BLaER1 treated with 17β-estradiol and CSF1 and Interleukin-3, amounts not matched to agents 10 nM and 100 nM (cell line): ENCODE measurements at regions not wholly inside any gene's neighbourhood (a gene's known extent, or its start where the extent isn't known, plus 50 kb on each side); places are given as distances from the start of the nearest gene placed in this dataset.
"Not testable (repeated sequence)": the region's sequence is repeated elsewhere in the genome, so short reads cannot be mapped to it uniquely, and the experiment has no call there.

Source experiments
- H3K27ac ChIP-seq, 11 experiments: shearing (Covaris generic); formaldehyde crosslinking; 2 replicates each; pipeline ENCODE4 v1.8.1; 2022
- H3K27me3 ChIP-seq, 11 experiments: shearing (Covaris generic); formaldehyde crosslinking; 2 replicates each; pipeline ENCODE4 v1.8.1; 2022
- H3K36me3 ChIP-seq, 11 experiments: shearing (Covaris generic); formaldehyde crosslinking; 2 replicates each; pipeline ENCODE4 v1.8.1; 2022
- H3K4me1 ChIP-seq, 10 experiments: shearing (Covaris generic); formaldehyde crosslinking; 2 replicates each; pipeline ENCODE4 v1.8.1; 2022
- H3K4me2 ChIP-seq, 11 experiments: shearing (Covaris generic); formaldehyde crosslinking; 2 replicates each; pipeline ENCODE4 v1.8.1; 2022
- H3K4me3 ChIP-seq, 10 experiments: shearing (Covaris generic); formaldehyde crosslinking; 2 replicates each; pipeline ENCODE4 v1.8.1; 2022
- H3K9ac ChIP-seq, 11 experiments: shearing (Covaris generic); formaldehyde crosslinking; 2 replicates each; pipeline ENCODE4 v1.8.1; 2022
- H3K9me3 ChIP-seq, 11 experiments: shearing (Covaris generic); formaldehyde crosslinking; replicated peaks in 1 of 11; 2 replicates each; pipeline ENCODE4 v1.8.1; 2022
- H4K20me1 ChIP-seq, 11 experiments: shearing (Covaris generic); formaldehyde crosslinking; 2 replicates each; pipeline ENCODE4 v1.8.1; 2022
- Cebpa-rat ChIP-seq, 11 experiments: shearing (Covaris generic); IDR thresholded peaks; 2 replicates each; pipeline ENCODE4 v1.8.1; 2022

DNA sequence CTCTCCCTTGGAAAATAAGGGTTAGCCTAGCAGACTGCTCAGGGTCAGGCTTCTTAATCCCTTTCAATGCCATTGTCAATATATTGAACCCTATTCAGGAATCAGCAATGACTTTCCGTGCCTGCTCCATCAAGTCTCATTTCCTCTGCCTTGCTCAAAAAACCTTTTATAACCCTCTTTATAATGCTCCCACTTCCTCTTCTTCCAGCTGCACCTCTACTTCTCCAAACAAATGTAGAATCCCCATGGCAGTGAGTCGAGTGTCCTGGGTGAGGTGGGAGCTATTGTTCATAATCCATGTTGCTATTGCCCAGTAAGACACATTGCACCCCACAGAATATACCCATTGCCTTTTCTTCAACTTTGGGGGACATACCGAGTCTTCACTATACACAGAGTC lies 58.6 kb downstream of the OLIG1 start:
- H3K9ac ChIP-seq, result no peak overlapping the region
- H3K36me3 ChIP-seq, result no peaks in the 10 kb centered on the region
- no peaks in the 10 kb centered on the region for H4K20me1 ChIP-seq
- H3K9me3 ChIP-seq, result no peaks in the 10 kb centered on the region
- no peak overlapping the region for H3K27ac ChIP-seq
- H3K27me3 ChIP-seq, result no peaks in the 10 kb centered on the region
- no peak for TF ChIP-seq Cebpa-rat (IDR thresholded peaks at IDR 0.05)
- peaks cover 23 to 48% (median 30%) of the 10 kb centered on the region in 10 experiments for H3K4me1 ChIP-seq
- peak overlapping the region in 2 of 11 experiments; percentile 25 to 29; a peak in 4 of 22 replicates for H3K4me2 ChIP-seq
- H3K4me3 ChIP-seq, result no peak overlapping the region

DNA sequence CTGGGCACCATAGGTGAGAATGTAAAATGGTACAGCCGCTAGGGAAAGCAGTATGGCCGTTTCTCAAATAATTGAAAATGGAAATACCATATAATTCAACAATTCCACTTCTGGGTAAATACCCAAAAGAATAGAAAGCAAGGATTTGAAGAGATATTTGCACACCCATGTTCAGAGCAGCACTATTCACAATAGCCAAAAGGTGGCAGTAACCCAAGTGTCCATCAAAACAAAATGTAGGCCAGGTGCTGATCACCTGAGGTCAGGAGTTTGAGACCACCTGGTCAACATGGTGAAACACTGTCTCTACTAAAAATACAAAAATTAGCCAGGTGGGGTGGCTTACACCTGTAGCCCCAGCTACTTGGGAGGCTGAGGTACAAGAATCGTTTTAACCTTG lies 62.1 kb downstream of the OLIG1 start:
- Histone ChIP-seq H3K9me3 (no peaks in the 10 kb centered on the region), H3K27me3 (no peaks in the 10 kb centered on the region), H3K4me3 (no peak overlapping the region), H3K4me1 (peaks cover 2 to 15% (median 8%) of the 10 kb centered on the region in 10 experiments; a peak in 13 of 20 replicates), H3K9ac (no peak overlapping the region), H4K20me1 (no peaks in the 10 kb centered on the region), H3K36me3 (no peaks in the 10 kb centered on the region), H3K27ac (no peak overlapping the region), H3K4me2 (no peak overlapping the region)
- TF ChIP-seq Cebpa-rat (IDR thresholded peaks at IDR 0.05), result no peak

- TF ChIP-seq Cebpa-rat (IDR thresholded peaks at IDR 0.05), result no peak
- Histone ChIP-seq H3K27ac (no peak overlapping the region), H3K9ac (no peak overlapping the region), H3K4me3 (no peak overlapping the region), H3K36me3 (no peaks in the 10 kb centered on the region), H3K4me2 (no peak overlapping the region), H3K9me3 (no peaks in the 10 kb centered on the region), H3K27me3 (no peaks in the 10 kb centered on the region), H3K4me1 (no peaks in the 10 kb centered on the region), H4K20me1 (no peaks in the 10 kb centered on the region)
Measured at GRCh38 chr21:33133892-33134291, 64.0 kb downstream of the OLIG1 start.

- no peaks in the 10 kb centered on the region for H3K36me3 ChIP-seq
- H3K9me3 ChIP-seq, result no peaks in the 10 kb centered on the region
- no peak overlapping the region for H3K4me3 ChIP-seq
- H4K20me1 ChIP-seq, result no peaks in the 10 kb centered on the region
- no peak overlapping the region for H3K27ac ChIP-seq
- no peak overlapping the region for H3K4me2 ChIP-seq
- no peak for TF ChIP-seq Cebpa-rat (IDR thresholded peaks at IDR 0.05)
- no peak overlapping the region for H3K9ac ChIP-seq
- no peaks in the 10 kb centered on the region for H3K27me3 ChIP-seq
- no peaks in the 10 kb centered on the region for H3K4me1 ChIP-seq
Measured at GRCh38 chr21:33135925-33136324, 66.0 kb downstream of the OLIG1 start.

DNA sequence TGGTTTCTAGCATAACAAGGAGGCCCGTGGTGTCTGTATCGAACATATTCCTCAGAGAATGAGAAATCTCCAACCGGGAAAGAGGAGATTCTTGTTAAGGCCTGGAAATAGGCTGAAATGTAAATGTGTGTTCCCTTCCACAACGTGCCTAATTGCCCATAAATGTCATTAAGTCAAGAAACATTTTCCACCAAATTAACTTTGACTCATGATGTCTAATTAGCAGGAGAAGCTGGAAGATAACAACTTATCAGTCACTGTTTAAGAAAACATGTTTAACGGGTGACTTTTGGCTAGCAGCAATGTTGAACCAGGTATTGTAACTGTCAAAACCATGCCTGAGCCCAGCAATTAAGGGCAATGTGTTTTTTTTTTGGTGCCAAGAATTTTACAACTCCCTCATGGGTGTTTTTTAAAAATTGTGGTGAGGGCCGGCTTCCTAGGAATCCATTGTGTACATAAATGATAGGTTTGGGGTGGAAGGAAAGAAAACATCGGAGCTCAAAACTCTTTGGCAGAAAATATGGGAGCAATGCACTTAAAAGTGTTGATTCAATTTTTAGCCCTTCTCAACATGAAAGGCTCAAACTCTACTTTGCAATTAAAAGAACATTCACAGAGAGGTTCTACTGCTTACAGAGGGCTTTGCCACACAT lies 67.0 kb downstream of the OLIG1 start:
- Histone ChIP-seq H3K4me2 (no peak overlapping the region), H3K4me3 (no peak overlapping the region), H3K27me3 (no peaks in the 10 kb centered on the region), H3K4me1 (no peaks in the 10 kb centered on the region), H3K9me3 (no peaks in the 10 kb centered on the region), H4K20me1 (no peaks in the 10 kb centered on the region), H3K27ac (no peak overlapping the region), H3K9ac (no peak overlapping the region), H3K36me3 (no peaks in the 10 kb centered on the region)
- TF ChIP-seq Cebpa-rat (IDR thresholded peaks at IDR 0.05), result no peak

- Histone ChIP-seq H3K36me3 (no peaks in the 10 kb centered on the region), H3K9me3 (no peaks in the 10 kb centered on the region), H3K4me1 (no peaks in the 10 kb centered on the region), H4K20me1 (no peaks in the 10 kb centered on the region), H3K27ac (no peak overlapping the region), H3K27me3 (no peaks in the 10 kb centered on the region), H3K4me3 (no peak overlapping the region), H3K4me2 (no peak overlapping the region), H3K9ac (no peak overlapping the region)
- no peak for TF ChIP-seq Cebpa-rat (IDR thresholded peaks at IDR 0.05)
Measured at GRCh38 chr21:33139084-33139483, 69.1 kb downstream of the OLIG1 start.

DNA sequence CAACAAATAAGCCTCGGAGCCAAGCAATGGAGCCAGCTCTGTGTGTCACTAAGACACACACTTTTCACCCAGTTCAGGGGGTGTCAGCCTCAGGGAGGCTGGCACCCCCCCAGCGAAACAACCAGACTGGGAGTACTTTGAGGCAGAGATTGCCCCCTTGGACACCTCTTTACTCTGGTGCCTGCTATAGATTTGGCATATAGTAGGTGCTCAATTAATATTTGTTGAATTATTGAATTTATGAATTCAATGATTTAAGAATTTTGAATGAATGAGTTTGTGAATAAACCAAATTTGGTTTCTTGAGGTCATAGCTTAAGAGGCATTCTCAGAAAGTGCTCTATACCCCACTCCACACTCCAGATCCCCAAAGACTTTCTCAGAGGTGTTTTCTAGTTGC lies 70.3 kb downstream of the OLIG1 start:
- H3K4me2 ChIP-seq, result no peak overlapping the region
- no peak for TF ChIP-seq Cebpa-rat (IDR thresholded peaks at IDR 0.05)
- no peaks in the 10 kb centered on the region for H3K27me3 ChIP-seq
- H3K9me3 ChIP-seq, result no peaks in the 10 kb centered on the region
- no peaks in the 10 kb centered on the region for H3K4me1 ChIP-seq
- no peak overlapping the region for H3K27ac ChIP-seq
- H3K9ac ChIP-seq, result no peak overlapping the region
- H4K20me1 ChIP-seq, result no peaks in the 10 kb centered on the region
- no peaks in the 10 kb centered on the region for H3K36me3 ChIP-seq
- H3K4me3 ChIP-seq, result no peak overlapping the region

DNA sequence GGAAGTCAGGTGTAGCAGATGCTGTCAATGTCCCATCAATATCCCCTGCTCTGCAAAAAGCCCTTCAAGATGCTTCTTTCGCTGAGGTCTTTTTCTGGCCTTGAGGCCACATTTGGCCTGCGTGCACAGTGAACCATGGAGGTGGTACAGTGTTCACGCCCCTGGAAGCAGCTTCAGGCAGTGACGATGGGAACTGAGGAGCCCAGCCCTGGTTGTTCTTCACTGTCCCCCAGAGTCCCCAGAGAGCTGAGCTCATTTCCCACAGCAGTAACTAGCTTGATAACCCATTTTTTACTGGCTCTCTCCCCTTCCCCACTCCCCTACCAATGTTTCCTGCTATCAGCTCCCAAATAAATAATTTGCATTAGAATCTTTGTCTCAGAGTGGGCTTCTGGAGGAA lies 76.5 kb downstream of the OLIG1 start:
- Histone ChIP-seq H4K20me1 (no peaks in the 10 kb centered on the region; a peak in 1 of 22 replicates), H3K36me3 (no peaks in the 10 kb centered on the region), H3K4me2 (peak overlapping the region in 9 of 11 experiments; percentile 22 to 82 (median 65); a peak in 17 of 22 replicates), H3K4me3 (no peak overlapping the region), H3K27ac (no peak overlapping the region), H3K4me1 (peaks cover 0 to 23% (median 14%) of the 10 kb centered on the region in 10 experiments; a peak in 17 of 20 replicates), H3K9ac (0 out of 22 replicates have a peak overlapping the region, but pooled peaks of 1 of the 11 experiments have one; percentile 26), H3K9me3 (no peaks in the 10 kb centered on the region), H3K27me3 (no peaks in the 10 kb centered on the region)
- no peak for TF ChIP-seq Cebpa-rat (IDR thresholded peaks at IDR 0.05)

DNA sequence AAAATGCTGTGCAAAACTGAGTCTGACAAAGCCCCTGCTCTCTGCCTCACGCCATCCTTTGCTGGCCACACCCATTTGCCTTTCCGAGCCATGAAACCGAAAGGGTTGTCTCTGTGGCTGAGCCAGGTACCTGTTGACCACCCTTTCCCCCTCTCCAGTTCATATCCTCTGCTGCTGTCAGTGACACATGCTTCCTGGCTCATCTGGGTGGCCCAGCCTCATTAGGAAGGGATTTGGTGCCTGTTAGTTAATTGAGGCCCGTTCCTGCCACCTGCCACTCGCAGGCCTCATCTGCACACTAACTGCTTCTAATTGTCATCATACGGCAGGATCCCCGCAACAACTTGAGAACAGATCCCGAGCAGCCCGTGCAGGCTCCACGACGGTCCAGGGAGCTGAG lies 79.2 kb downstream of the OLIG1 start:
- Histone ChIP-seq H3K9me3 (no peaks in the 10 kb centered on the region), H4K20me1 (no peaks in the 10 kb centered on the region; a peak in 1 of 22 replicates), H3K4me3 (no peak overlapping the region), H3K9ac (no peak overlapping the region), H3K4me2 (no peak overlapping the region), H3K27me3 (no peaks in the 10 kb centered on the region), H3K4me1 (peaks cover 0 to 23% (median 16%) of the 10 kb centered on the region in 10 experiments; a peak in 17 of 20 replicates), H3K36me3 (no peaks in the 10 kb centered on the region), H3K27ac (no peak overlapping the region)
- no peak for TF ChIP-seq Cebpa-rat (IDR thresholded peaks at IDR 0.05)

DNA sequence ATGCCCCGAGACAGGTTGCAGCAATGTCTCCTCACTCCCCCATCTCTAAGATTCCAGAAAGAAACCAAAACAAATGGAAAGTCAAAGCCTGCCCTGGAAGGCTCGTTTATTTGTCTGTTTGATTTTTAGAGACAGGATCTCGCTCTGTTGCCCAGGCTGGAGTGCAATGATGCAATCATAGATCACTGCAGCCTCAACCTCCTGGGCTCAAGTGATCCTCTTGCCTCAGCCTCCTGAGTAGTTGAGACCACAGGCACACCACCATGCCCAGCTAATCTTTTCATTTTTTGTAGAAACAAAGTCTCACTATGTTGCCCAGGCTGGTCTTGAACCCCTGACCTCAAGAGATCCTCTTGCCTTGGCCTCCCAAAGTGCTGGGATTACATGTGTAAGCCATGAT lies 78.8 kb upstream of the IFNAR2 start:
- Histone ChIP-seq H3K4me2 (peak overlapping the region in 2 of 11 experiments; percentile 10 to 12; a peak in 1 of 22 replicates), H3K4me1 (peaks cover 0 to 23% (median 14%) of the 10 kb centered on the region in 10 experiments; a peak in 17 of 20 replicates)
- not testable (repeated sequence) for H4K20me1 ChIP-seq, H3K9ac ChIP-seq, H3K27ac ChIP-seq, H3K27me3 ChIP-seq, H3K9me3 ChIP-seq, H3K4me3 ChIP-seq, H3K36me3 ChIP-seq
- TF ChIP-seq Cebpa-rat (IDR thresholded peaks at IDR 0.05), result 0 out of 22 replicates have a peak, but pooled peaks of 1 of the 11 experiments have one; percentile 19
